H1 (cell line): ENCODE measurements at regions not wholly inside any gene's neighbourhood (a gene's known extent, or its start where the extent isn't known, plus 50 kb on each side); places are given as distances from the start of the nearest gene placed in this dataset.

Experiments used
- CTCF ChIA-PET: fragments of 300-600 bp; sonication (Branson Sonifier 250); formaldehyde crosslinking; loops from one replicate; lab custom pipeline; 2021; ENCODE audit not compliant: partially characterized antibody; lab: Charles Lee
- POLR2A ChIA-PET: fragments of 300-600 bp; sonication (Branson Sonifier 250); formaldehyde crosslinking; loops from one replicate; lab custom pipeline; 2021; ENCODE audit warnings: inconsistent platforms; ENCODE audit not compliant: partially characterized antibody; lab: Charles Lee
- DNase-seq, 2 experiments: peaks; one replicate each; pipeline versions ENCODE4 v3.0.0 to v3.0.0-alpha.2; 2010 to 2022; ENCODE audit warnings: low spot score in 2 of 2, low read depth in 1 of 2, mixed read lengths in 1 of 2
- FAIRE-seq: peaks from 2 replicates; lab custom pipeline; 2011; peaks lifted over from hg19 to GRCh38; lab: Jason Lieb, UNC
- H2AFZ ChIP-seq: 2 replicates; pipeline ENCODE4 v1.8.1; 2012; ENCODE audit warnings: low read length, inconsistent platforms
- H2AK5ac ChIP-seq: 2 replicates; pipeline ENCODE4 v1.6.1; 2013; ENCODE audit warnings: low read depth, low read length
- H2BK120ac ChIP-seq: replicated peaks from 2 replicates; pipeline ENCODE3; 2013; ENCODE audit warnings: low read depth, low read length, inconsistent platforms
- H2BK12ac ChIP-seq: 2 replicates; pipeline ENCODE4 v1.6.1; 2013; ENCODE audit warnings: low read depth, low read length
- H2BK15ac ChIP-seq: 2 replicates; pipeline ENCODE4 v1.6.1; 2013; ENCODE audit warnings: low read length
- H2BK20ac ChIP-seq: 2 replicates; pipeline ENCODE4 v1.6.1; 2013; ENCODE audit warnings: low read length
- H2BK5ac ChIP-seq: 2 replicates; pipeline ENCODE4 v1.6.1; 2013; ENCODE audit warnings: low read depth, low read length
- H3K14ac ChIP-seq: 2 replicates; pipeline ENCODE4 v1.6.1; 2013; ENCODE audit warnings: inconsistent platforms; ENCODE audit not compliant: insufficient read length
- H3K18ac ChIP-seq: 2 replicates; pipeline ENCODE4 v1.6.1; 2013; ENCODE audit warnings: low read length; ENCODE audit errors: extremely low read depth
- H3K23ac ChIP-seq: 2 replicates; pipeline ENCODE4 v1.6.1; 2013; ENCODE audit warnings: inconsistent platforms; ENCODE audit not compliant: insufficient read length
- H3K23me2 ChIP-seq: 2 replicates; pipeline ENCODE4 v1.6.1; 2013; ENCODE audit warnings: low read depth, low read length
- H3K27ac ChIP-seq: 2 replicates; pipeline ENCODE4 v1.6.1; 2011; ENCODE audit warnings: low read depth, low read length, inconsistent platforms
- H3K27me3 ChIP-seq, 4 experiments: replicated peaks in 1 of 4; 1 replicate in 1 of 4; 2 replicates in 3 of 4; pipeline versions ENCODE4 v1.6.1 to v1.8.1; 2011 to 2013; ENCODE audit warnings: low read length in 3 of 4, mild to moderate bottlenecking in 3 of 4, inconsistent platforms in 2 of 4, mixed read lengths in 2 of 4, moderate library complexity in 1 of 4; ENCODE audit not compliant: control insufficient read depth in 3 of 4, insufficient read depth in 3 of 4; ENCODE audit errors: extremely low read depth in 1 of 4
- H3K36me3 ChIP-seq, 4 experiments: 2 replicates each; pipeline versions ENCODE4 v1.6.1 to v1.8.1; 2011 to 2013; ENCODE audit warnings: mild to moderate bottlenecking in 4 of 4, low read length in 3 of 4, moderate library complexity in 2 of 4, control low read depth in 1 of 4, inconsistent platforms in 1 of 4; ENCODE audit not compliant: insufficient read depth in 4 of 4, control insufficient read depth in 2 of 4
- H3K4ac ChIP-seq: replicated peaks from 2 replicates; pipeline ENCODE3; 2013; ENCODE audit warnings: low read length, low read depth, mixed read lengths, inconsistent platforms; ENCODE audit not compliant: insufficient read length
- H3K4me1 ChIP-seq, 4 experiments: replicated peaks in 1 of 4; 1 replicate in 1 of 4; 2 replicates in 3 of 4; pipeline versions ENCODE4 v1.6.1 to v1.8.1; 2011 to 2013; ENCODE audit warnings: low read length in 3 of 4, inconsistent platforms in 2 of 4, mixed read lengths in 1 of 4; ENCODE audit not compliant: insufficient read depth in 4 of 4, control insufficient read depth in 3 of 4
- H3K4me2 ChIP-seq, 2 experiments: 2 replicates each; pipeline versions ENCODE4 v1.6.1 to v1.8.1; 2011 to 2013; ENCODE audit warnings: low read depth in 2 of 2, low read length in 2 of 2, control low read depth in 1 of 2, inconsistent platforms in 1 of 2, mild to moderate bottlenecking in 1 of 2; ENCODE audit not compliant: insufficient read depth in 1 of 2
- H3K4me3 ChIP-seq, 4 experiments: fragments of 200-600, 300-600 bp in 1 of 4; sonication (generic), shearing (Covaris generic), sonication (Bioruptor Twin) in 1 of 4; 2 replicates each; pipeline versions ENCODE4 v1.5.1 to v1.8.1; 2011 to 2016; ENCODE audit warnings: low read length in 4 of 4, low read depth in 3 of 4, control low read depth in 2 of 4, inconsistent platforms in 2 of 4, mild to moderate bottlenecking in 2 of 4, mixed read lengths in 1 of 4, moderate library complexity in 1 of 4; ENCODE audit not compliant: insufficient read depth in 2 of 4; ENCODE audit errors: extremely low read depth in 1 of 4
- H3K56ac ChIP-seq: replicated peaks from 2 replicates; pipeline ENCODE3; 2013; ENCODE audit warnings: low read depth, mild to moderate bottlenecking, mixed read lengths, low read length, inconsistent platforms; ENCODE audit not compliant: insufficient read length
- H3K79me1 ChIP-seq: 2 replicates; pipeline ENCODE4 v1.6.1; 2013; ENCODE audit warnings: low read depth, low read length, control low read depth
- H3K79me2 ChIP-seq, 2 experiments: 2 replicates each; pipeline versions ENCODE4 v1.6.1 to v1.8.1; 2012 to 2013; ENCODE audit warnings: low read length in 2 of 2, mild to moderate bottlenecking in 2 of 2, inconsistent platforms in 1 of 2; ENCODE audit not compliant: insufficient read depth in 2 of 2, control insufficient read depth in 1 of 2
- H3K9ac ChIP-seq, 4 experiments: replicated peaks in 1 of 4; 1 replicate in 1 of 4; 2 replicates in 3 of 4; pipeline versions ENCODE4 v1.6.1 to v1.8.1; 2011 to 2013; ENCODE audit warnings: low read depth in 3 of 4, low read length in 3 of 4, control low read depth in 2 of 4, mild to moderate bottlenecking in 2 of 4, moderate library complexity in 2 of 4, inconsistent platforms in 1 of 4; ENCODE audit errors: extremely low read depth in 1 of 4
- H3K9me3 ChIP-seq, 2 experiments: 2 replicates each; pipeline versions ENCODE4 v1.6.1 to v1.8.1; 2012 to 2013; ENCODE audit warnings: mild to moderate bottlenecking in 2 of 2, moderate library complexity in 2 of 2, control low read depth in 1 of 2, inconsistent platforms in 1 of 2, low read depth in 1 of 2, low read length in 1 of 2, mixed read lengths in 1 of 2; ENCODE audit not compliant: insufficient read depth in 2 of 2
- H4K20me1 ChIP-seq, 2 experiments: replicated peaks in 1 of 2; 2 replicates each; pipeline versions ENCODE3 to v1.8.1; 2011 to 2013; ENCODE audit warnings: inconsistent platforms in 2 of 2, low read length in 2 of 2, mild to moderate bottlenecking in 1 of 2; ENCODE audit not compliant: insufficient read depth in 2 of 2, control insufficient read depth in 1 of 2
- H4K5ac ChIP-seq: 2 replicates; pipeline ENCODE4 v1.6.1; 2013; ENCODE audit warnings: low read length, low read depth, mixed read lengths, inconsistent platforms; ENCODE audit not compliant: insufficient read length
- H4K8ac ChIP-seq: 2 replicates; pipeline ENCODE4 v1.8.0; 2013; ENCODE audit warnings: mild to moderate bottlenecking, moderate library complexity, low read length, inconsistent platforms; ENCODE audit not compliant: insufficient read depth; ENCODE audit errors: extremely low read depth
- H4K91ac ChIP-seq: replicated peaks from 2 replicates; pipeline ENCODE3; 2013; ENCODE audit warnings: low read length, mixed read lengths, inconsistent platforms; ENCODE audit not compliant: insufficient read length
- CEBPB ChIP-seq: IDR thresholded peaks from 2 replicates; pipeline ENCODE4 v1.6.1; 2012; ENCODE audit warnings: low read depth, low read length
- CREB1 ChIP-seq: IDR thresholded peaks from 2 replicates; pipeline ENCODE4 v1.6.1; 2012; ENCODE audit warnings: inconsistent platforms
- FOSL1 ChIP-seq: IDR thresholded peaks from 2 replicates; pipeline ENCODE4 v1.6.1; 2011; ENCODE audit warnings: mild to moderate bottlenecking, low read depth, low read length, moderate library complexity; ENCODE audit not compliant: insufficient read depth
- JUND ChIP-seq: IDR thresholded peaks from 2 replicates; pipeline ENCODE4 v1.6.1; 2011; ENCODE audit warnings: mild to moderate bottlenecking, improper control_type of control experiment, low read length
- KDM4A ChIP-seq: IDR thresholded peaks from one replicate; pipeline ENCODE4 v1.7.1; 2012; ENCODE audit warnings: low read depth, mild to moderate bottlenecking, moderate library complexity, low read length, inconsistent platforms; ENCODE audit not compliant: severe bottlenecking
- KDM5A ChIP-seq: fragments of 200-600 bp; IDR thresholded peaks from 2 replicates; pipeline ENCODE4 v1.7.1; 2012; ENCODE audit warnings: mild to moderate bottlenecking, low read length, inconsistent platforms, mixed read lengths
- MAFK ChIP-seq: IDR thresholded peaks from 2 replicates; pipeline ENCODE4 v1.6.1; 2012; ENCODE audit warnings: low read depth, mild to moderate bottlenecking, improper control_type of control experiment, low read length
- POLR2A ChIP-seq, 2 experiments: IDR thresholded peaks; 1 replicate in 1 of 2; 2 replicates in 1 of 2; pipeline ENCODE4 v1.6.1; 2011; ENCODE audit warnings: low read depth in 2 of 2, low read length in 2 of 2, mild to moderate bottlenecking in 2 of 2; ENCODE audit errors: control extremely low read depth in 1 of 2
- POLR2AphosphoS5 ChIP-seq: IDR thresholded peaks from 2 replicates; pipeline ENCODE4 v1.6.1; 2011; ENCODE audit warnings: low read depth, low read length
- SP1 ChIP-seq: IDR thresholded peaks from 2 replicates; pipeline ENCODE4 v1.6.1; 2011; ENCODE audit warnings: low read depth, low read length
- SP4 ChIP-seq: IDR thresholded peaks from 2 replicates; pipeline ENCODE4 v1.6.1; 2012; ENCODE audit warnings: low read length, inconsistent platforms
- TAF1 ChIP-seq: IDR thresholded peaks from 2 replicates; pipeline ENCODE4 v1.6.1; 2011; ENCODE audit warnings: mild to moderate bottlenecking, low read depth, low read length
- TAF7 ChIP-seq: optimal IDR thresholded peaks from 2 replicates; pipeline ENCODE3; 2011; ENCODE audit warnings: low read depth, mild to moderate bottlenecking, inconsistent platforms, low read length, moderate library complexity, borderline replicate concordance
- WGBS, 2 experiments: shearing (Covaris generic) in 1 of 2; methylation state at CpG; one replicate each; pipeline versions ENCODE4 v1.1.6 to v1.1.7; 2013 to 2015; ENCODE audit warnings: low lambda C conversion rate in 2 of 2, mixed read lengths in 2 of 2, inconsistent platforms in 1 of 2, low coverage in 1 of 2, missing lambda C conversion rate in 1 of 2; ENCODE audit not compliant: insufficient replicate concordance in 2 of 2, insufficient coverage in 1 of 2, insufficient read length in 1 of 2; ENCODE audit errors: extremely low coverage in 1 of 2, missing lambda C conversion rate in 1 of 2; 5-methylcytosine and 5-hydroxymethylcytosine counted together
- TF ChIP-seq, protein P1 (sequence below): IDR thresholded peaks from 2 replicates; pipeline ENCODE4 v1.6.1; 2012; ENCODE audit warnings: low read length, inconsistent platforms

DNA sequence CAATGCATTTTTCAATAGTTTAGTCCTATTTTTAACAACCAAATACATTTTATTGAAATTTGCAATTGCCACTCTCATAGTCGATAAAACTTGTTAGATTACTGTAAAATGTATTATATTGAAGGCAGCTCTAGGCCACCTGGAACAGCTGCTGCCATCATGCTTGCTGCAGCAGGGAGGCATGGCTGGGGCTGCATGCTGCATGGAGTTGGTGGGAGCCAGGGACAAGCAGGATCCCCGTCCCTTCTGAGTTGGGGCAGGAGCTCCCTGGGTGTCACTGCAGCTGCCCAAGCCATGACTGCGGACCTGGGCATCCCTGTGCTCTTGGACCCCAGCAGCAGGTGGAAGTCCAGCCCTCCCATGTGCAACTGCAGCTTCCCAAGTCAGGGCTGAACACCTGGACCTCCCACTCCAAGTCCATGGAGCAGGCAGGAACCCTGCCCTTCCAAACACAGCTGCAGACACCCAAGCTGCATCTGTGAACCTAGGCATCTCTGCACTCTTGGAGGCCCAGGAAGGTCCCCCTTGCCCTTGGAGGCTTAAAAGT, 742.0 kb downstream of the ZBBX start:
- FAIRE-seq = no peak
- no peak overlapping the region for H2BK12ac ChIP-seq
- H3K9ac ChIP-seq = no peak overlapping the region
- no peak overlapping the region for H3K4me2 ChIP-seq
- no peaks in the 10 kb centered on the region for H3K9me3 ChIP-seq
- H4K20me1 ChIP-seq = no peaks in the 10 kb centered on the region
- no peak overlapping the region for H2BK5ac ChIP-seq
- H3K4me1 ChIP-seq = no peaks in the 10 kb centered on the region
- no peak overlapping the region for H3K4ac ChIP-seq
- no peak for DNase-seq
- H4K8ac ChIP-seq = no peak overlapping the region
- no peak overlapping the region for H3K18ac ChIP-seq
- H3K79me2 ChIP-seq = no peaks in the 10 kb centered on the region
- H3K4me3 ChIP-seq = no peak overlapping the region
- no peak overlapping the region for H2BK20ac ChIP-seq
- no peaks in the 10 kb centered on the region for H3K79me1 ChIP-seq
- ChIA-PET CTCF (interaction anchor here (1.2 kb wide), 1 partner anchor 11 kb away, joined by 3 read pairs; no protein-coding TSS in a partner anchor), POLR2A (interaction anchor here (0.6 kb wide), 1 partner anchor 192 kb away, joined by 3 read pairs; no protein-coding TSS in a partner anchor)
- H4K5ac ChIP-seq = no peak overlapping the region
- no peak overlapping the region for H2BK15ac ChIP-seq
- no peaks in the 10 kb centered on the region for H3K23me2 ChIP-seq
- no peak overlapping the region for H2AK5ac ChIP-seq
- H2BK120ac ChIP-seq = no peak overlapping the region
- no peaks in the 10 kb centered on the region for H3K27me3 ChIP-seq
- no peak overlapping the region for H3K14ac ChIP-seq
- no peak overlapping the region for H3K56ac ChIP-seq
- 89% methylated on average over 3 of the region's 3 CpGs; no CpG with 5 or more reads in 1 of the 2 experiments for WGBS, 2 experiments
- no peak overlapping the region for H3K23ac ChIP-seq
- no peak for TF ChIP-seq JUND
- no peak for TF ChIP-seq POLR2AphosphoS5
- no peak for TF ChIP-seq CEBPB
- no peak for TF ChIP-seq CREB1
- TF ChIP-seq MAFK = no peak
- TF ChIP-seq, protein P1, sequence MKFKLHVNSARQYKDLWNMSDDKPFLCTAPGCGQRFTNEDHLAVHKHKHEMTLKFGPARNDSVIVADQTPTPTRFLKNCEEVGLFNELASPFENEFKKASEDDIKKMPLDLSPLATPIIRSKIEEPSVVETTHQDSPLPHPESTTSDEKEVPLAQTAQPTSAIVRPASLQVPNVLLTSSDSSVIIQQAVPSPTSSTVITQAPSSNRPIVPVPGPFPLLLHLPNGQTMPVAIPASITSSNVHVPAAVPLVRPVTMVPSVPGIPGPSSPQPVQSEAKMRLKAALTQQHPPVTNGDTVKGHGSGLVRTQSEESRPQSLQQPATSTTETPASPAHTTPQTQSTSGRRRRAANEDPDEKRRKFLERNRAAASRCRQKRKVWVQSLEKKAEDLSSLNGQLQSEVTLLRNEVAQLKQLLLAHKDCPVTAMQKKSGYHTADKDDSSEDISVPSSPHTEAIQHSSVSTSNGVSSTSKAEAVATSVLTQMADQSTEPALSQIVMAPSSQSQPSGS = no peak
- TF ChIP-seq FOSL1 = no peak
- TF ChIP-seq KDM5A = no peak
- TF ChIP-seq TAF1 = no peak
- no peak for TF ChIP-seq SP4
- no peak for TF ChIP-seq TAF7
- no peak for TF ChIP-seq SP1
- no peak for TF ChIP-seq POLR2A (IDR thresholded peaks at IDR 0.05; ENCODE audit: control extremely low read depth in 1 of 2, low read depth in 2 of 2, low read length in 2 of 2)
- no peak for TF ChIP-seq KDM4A
- H3K36me3 ChIP-seq = no peaks in the 10 kb centered on the region
- H3K27ac ChIP-seq = no peak overlapping the region
- no peak overlapping the region for H2AFZ ChIP-seq
- H4K91ac ChIP-seq = no peak overlapping the region
